ENCODE measurements at regions not wholly inside any gene's neighbourhood (a gene's known extent, or its start where the extent isn't known, plus 50 kb on each side); places are given as distances from the start of the nearest gene placed in this dataset.

- DNase-seq (ENCODE audit: low read depth): no peak
- TF ChIP-seq, protein P1, sequence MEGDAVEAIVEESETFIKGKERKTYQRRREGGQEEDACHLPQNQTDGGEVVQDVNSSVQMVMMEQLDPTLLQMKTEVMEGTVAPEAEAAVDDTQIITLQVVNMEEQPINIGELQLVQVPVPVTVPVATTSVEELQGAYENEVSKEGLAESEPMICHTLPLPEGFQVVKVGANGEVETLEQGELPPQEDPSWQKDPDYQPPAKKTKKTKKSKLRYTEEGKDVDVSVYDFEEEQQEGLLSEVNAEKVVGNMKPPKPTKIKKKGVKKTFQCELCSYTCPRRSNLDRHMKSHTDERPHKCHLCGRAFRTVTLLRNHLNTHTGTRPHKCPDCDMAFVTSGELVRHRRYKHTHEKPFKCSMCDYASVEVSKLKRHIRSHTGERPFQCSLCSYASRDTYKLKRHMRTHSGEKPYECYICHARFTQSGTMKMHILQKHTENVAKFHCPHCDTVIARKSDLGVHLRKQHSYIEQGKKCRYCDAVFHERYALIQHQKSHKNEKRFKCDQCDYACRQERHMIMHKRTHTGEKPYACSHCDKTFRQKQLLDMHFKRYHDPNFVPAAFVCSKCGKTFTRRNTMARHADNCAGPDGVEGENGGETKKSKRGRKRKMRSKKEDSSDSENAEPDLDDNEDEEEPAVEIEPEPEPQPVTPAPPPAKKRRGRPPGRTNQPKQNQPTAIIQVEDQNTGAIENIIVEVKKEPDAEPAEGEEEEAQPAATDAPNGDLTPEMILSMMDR (conservative IDR thresholded peaks at IDR 0.05; ENCODE audit: low read length): no peak
- no peak overlapping the region for H3K4me3 ChIP-seq (ENCODE audit: low read length)
Measured at GRCh38 chr5:9853309-9853708, 223.2 kb upstream of the TAS2R1 start.

GRCh38 chr5:9852671-9853070 lies 222.5 kb upstream of the TAS2R1 start:
- DNase-seq (ENCODE audit: low read depth): no peak
- TF ChIP-seq, protein P1 (conservative IDR thresholded peaks at IDR 0.05; ENCODE audit: low read length): no peak
- H3K4me3 ChIP-seq (ENCODE audit: low read length): no peak overlapping the region

DNA sequence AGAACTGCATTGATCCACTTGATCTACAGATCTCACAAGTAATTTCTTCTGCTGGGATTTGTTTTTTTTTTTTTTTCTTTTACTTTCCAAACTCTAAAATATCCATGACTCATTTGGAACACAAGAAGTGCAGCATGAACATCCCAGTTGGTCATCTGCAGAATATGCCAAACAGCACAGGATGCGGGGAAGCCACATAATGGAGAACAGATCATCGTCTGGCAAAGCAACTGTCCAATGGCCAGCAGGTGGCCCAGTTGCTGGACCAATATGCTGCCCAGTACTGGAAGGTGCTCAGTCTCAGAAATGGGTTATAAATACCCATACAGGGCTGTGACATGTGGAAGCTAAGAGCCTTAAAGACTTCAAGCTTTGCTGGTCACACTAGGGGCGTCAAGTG lies 221.3 kb upstream of the TAS2R1 start:
- H3K4me3 ChIP-seq (ENCODE audit: low read length): no peak overlapping the region
- DNase-seq (ENCODE audit: low read depth): peak; percentile 96
- TF ChIP-seq, protein P1 (conservative IDR thresholded peaks at IDR 0.05; ENCODE audit: low read length): peak; percentile 51

DNA sequence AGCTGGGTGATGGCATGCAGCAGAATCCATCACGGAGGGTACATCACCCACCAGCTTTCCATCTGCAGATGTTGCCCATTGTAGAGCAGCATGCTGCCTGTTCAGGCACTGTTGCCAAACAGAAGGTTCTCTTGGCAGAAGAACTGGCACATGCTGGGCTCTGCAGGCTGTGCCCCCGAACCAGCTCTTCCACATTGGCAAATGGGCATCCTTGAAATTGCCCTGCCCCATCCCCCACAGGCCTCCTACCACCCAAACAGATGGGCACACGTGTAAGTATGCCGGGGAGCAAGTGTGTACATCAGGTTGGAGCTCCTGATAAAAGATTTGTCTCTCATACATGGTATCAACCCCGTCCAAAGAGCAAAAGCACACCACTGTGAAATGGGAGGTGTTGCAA lies 220.3 kb upstream of the TAS2R1 start:
- DNase-seq (ENCODE audit: low read depth): no peak
- H3K4me3 ChIP-seq (ENCODE audit: low read length): no peak overlapping the region
- TF ChIP-seq, protein P1 (conservative IDR thresholded peaks at IDR 0.05; ENCODE audit: low read length): no peak

DNA sequence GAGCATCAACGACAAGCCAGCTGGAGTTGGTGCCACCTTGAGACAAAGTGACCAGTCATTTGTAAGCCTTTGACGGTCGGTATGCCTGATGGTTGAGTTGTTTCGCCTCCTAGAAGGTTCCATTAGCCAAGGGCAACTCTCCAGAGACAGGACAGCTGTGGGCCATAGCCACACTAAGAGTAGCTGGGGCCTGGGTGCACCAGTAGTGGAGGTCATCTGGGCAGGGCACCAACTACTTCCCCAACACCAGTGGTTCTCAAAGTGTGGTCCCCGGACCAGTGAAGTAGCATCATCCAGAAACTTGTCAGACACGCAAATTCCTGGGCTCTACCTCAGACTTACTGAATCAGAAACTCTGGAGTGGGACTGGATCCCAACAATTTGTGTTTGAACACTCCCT lies 217.5 kb upstream of the TAS2R1 start:
- DNase-seq (ENCODE audit: low read depth): no peak
- no peak overlapping the region for H3K4me3 ChIP-seq (ENCODE audit: low read length)
- TF ChIP-seq, protein P1 (conservative IDR thresholded peaks at IDR 0.05; ENCODE audit: low read length): no peak

DNA sequence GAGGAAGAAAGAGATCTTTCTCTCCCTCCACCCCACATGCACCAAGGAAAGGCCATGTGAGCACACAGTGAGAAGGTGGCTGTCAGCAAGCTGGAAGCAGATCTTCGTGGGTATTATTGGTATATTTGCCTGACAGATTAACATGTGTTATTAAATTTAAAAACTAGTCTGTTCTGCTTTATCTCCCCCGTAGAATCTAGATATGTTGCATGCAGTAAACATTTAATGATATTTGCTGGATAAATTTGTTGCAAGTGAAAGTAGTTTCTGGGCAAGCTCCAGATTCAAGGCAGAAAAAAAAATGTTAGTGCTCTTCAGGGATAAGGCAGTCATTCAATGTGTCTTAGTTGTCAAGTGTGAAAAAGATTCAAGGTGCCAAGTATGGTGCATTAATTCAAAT lies 215.0 kb upstream of the TAS2R1 start:
- no peak overlapping the region for H3K4me3 ChIP-seq (ENCODE audit: low read length)
- no peak for DNase-seq (ENCODE audit: low read depth)
- TF ChIP-seq, protein P1 (conservative IDR thresholded peaks at IDR 0.05; ENCODE audit: low read length): no peak

DNA sequence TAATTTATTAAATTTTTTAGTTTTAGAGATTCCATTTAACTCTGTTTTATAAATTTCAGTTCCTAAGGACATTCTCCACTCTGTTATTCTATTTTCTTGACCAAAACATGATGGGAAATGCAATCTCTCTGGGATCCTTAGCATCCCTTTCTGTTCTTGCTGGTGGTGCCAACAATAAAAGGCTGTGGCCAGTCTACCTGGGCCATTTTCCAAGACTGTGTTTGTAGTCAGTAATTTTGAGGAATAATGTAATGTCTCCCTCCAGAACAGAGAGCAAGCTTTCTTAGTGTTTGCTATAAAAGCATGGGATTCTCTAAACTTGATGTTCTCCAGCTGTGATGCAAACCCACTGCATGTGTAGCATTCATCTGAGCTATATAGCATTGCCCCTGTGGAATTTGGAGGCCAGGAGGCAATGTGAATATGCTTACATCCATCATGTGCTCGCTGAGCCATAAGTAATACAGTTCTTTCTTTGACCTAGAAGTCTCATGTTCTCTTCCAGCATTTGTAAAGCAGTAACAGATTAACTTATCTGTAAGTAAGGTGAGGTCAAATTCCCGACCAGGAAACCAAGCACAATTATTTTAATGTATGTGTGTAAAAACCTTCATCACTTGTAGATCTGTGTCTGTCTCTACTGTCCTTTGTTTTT lies 211.5 kb upstream of the TAS2R1 start:
- no peak overlapping the region for H3K4me3 ChIP-seq (ENCODE audit: low read length)
- no peak for DNase-seq (ENCODE audit: low read depth)
- TF ChIP-seq, protein P1 (conservative IDR thresholded peaks at IDR 0.05; ENCODE audit: low read length): no peak

Data from AG10803 (cell line).